ENCODE measurements at regions not wholly inside any gene's neighbourhood (a gene's known extent, or its start where the extent isn't known, plus 50 kb on each side); places are given as distances from the start of the nearest gene placed in this dataset.
"Not testable (repeated sequence)": the region's sequence is repeated elsewhere in the genome, so short reads cannot be mapped to it uniquely, and the experiment has no call there.

DNA sequence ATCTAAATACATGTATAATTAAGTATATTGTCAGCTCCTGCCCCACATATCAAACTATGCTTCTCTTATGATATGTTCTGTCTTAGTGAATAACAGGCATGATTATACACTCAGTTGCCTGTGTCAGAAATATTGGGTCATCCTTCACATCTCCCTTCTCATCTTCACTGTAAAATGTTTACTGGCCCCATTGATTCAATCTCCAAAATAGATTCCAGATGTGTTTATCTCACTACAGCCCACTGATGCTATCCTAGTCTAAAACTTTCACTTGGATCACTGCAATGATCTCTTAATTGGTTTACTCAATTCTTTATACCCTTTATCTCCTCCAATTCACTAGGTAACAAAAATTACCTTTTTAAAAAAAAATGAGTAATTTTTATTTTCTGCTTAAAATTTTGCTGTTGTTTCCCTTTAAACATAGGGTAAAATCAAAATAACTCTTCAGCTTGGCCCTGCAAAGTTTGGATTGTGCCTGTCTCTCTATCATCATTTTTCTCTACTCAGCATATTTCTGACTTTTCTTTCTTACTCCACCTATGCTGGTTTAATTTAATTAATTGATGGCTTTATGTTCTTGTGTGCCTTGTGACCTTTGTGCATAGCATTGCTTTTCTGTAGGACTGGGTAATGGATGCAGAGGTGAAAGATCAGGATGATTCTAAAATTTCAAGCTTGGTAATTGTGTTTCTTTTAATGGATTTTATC, 233.9 kb upstream of the FOXP2 start:
- Mint-ChIP-seq H3K9me3 (no peaks in the 10 kb centered on the region), H3K4me3 (no peak overlapping the region), H3K36me3 (no peaks in the 10 kb centered on the region), H3K27ac (no peak overlapping the region), H3K27me3 (no peaks in the 10 kb centered on the region), H3K4me1 (ENCODE audit: unreplicated experiment) (peaks cover 10% of the 10 kb centered on the region)
- no peak for DNase-seq (ENCODE audit: extremely low spot score, unreplicated experiment)
- TF ChIP-seq, protein P1, sequence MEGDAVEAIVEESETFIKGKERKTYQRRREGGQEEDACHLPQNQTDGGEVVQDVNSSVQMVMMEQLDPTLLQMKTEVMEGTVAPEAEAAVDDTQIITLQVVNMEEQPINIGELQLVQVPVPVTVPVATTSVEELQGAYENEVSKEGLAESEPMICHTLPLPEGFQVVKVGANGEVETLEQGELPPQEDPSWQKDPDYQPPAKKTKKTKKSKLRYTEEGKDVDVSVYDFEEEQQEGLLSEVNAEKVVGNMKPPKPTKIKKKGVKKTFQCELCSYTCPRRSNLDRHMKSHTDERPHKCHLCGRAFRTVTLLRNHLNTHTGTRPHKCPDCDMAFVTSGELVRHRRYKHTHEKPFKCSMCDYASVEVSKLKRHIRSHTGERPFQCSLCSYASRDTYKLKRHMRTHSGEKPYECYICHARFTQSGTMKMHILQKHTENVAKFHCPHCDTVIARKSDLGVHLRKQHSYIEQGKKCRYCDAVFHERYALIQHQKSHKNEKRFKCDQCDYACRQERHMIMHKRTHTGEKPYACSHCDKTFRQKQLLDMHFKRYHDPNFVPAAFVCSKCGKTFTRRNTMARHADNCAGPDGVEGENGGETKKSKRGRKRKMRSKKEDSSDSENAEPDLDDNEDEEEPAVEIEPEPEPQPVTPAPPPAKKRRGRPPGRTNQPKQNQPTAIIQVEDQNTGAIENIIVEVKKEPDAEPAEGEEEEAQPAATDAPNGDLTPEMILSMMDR (conservative IDR thresholded peaks at IDR 0.05): no peak

GRCh38 chr7:114175125-114175524, 239.5 kb upstream of the FOXP2 start:
- no peaks in the 10 kb centered on the region for H3K27me3 Mint-ChIP-seq
- H3K27ac Mint-ChIP-seq: no peak overlapping the region
- H3K4me3 Mint-ChIP-seq: no peak overlapping the region
- H3K9me3 Mint-ChIP-seq: peaks cover 6% of the 10 kb centered on the region
- H3K36me3 Mint-ChIP-seq: no peaks in the 10 kb centered on the region
- TF ChIP-seq, protein P1 (conservative IDR thresholded peaks at IDR 0.05): no peak
- no peak for DNase-seq (ENCODE audit: extremely low spot score, unreplicated experiment)
- H3K4me1 Mint-ChIP-seq (ENCODE audit: unreplicated experiment): peaks cover under 1% of the 10 kb centered on the region

DNA sequence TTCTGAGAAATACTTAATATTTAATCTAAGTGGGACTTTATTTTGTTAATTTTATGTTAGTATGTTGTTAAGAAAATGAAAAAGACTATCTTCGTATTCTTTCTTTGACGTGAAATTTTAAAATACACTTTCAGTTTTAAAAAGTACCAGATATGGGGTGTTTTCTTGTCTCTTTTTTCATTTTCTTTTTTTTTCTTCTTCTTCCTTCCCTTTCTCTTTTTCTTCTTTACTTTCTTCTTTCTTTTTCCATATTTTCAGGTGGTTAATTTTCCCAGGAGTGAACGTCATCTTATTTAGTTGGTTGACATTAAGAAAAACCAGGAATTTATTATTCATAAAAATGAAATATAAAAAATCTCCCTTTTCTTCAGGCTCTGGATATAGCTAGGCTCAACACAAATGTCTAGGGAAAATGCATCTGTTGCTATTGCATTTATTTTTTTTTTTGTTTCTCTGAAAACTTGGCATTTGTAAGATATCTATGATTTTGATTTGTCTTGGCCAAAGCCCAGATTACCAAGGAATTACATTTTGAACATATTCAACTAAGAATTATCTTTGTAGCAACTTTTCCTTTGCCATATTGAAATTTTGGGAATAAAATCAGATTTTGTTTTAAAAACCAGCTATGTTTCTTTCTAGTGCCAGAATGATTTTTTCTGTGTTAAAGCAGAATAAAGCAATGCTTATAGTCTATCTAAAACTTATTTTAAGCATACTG, 241.3 kb upstream of the FOXP2 start:
- Mint-ChIP-seq H3K4me1 (ENCODE audit: unreplicated experiment) (no peaks in the 10 kb centered on the region), H3K36me3 (peaks cover 5% of the 10 kb centered on the region), H3K4me3 (no peak overlapping the region), H3K9me3 (peaks cover 11% of the 10 kb centered on the region), H3K27ac (no peak overlapping the region), H3K27me3 (no peaks in the 10 kb centered on the region)
- TF ChIP-seq, protein P1 (conservative IDR thresholded peaks at IDR 0.05): no peak
- no peak for DNase-seq (ENCODE audit: extremely low spot score, unreplicated experiment)

GRCh38 chr7:114169389-114169788, 245.2 kb upstream of the FOXP2 start:
- H3K4me1 Mint-ChIP-seq (ENCODE audit: unreplicated experiment); H3K27me3 Mint-ChIP-seq; H3K27ac Mint-ChIP-seq; DNase-seq (ENCODE audit: extremely low spot score, unreplicated experiment); H3K4me3 Mint-ChIP-seq: not testable (repeated sequence)
- peaks cover 13% of the 10 kb centered on the region for H3K36me3 Mint-ChIP-seq
- H3K9me3 Mint-ChIP-seq: peaks cover 15% of the 10 kb centered on the region

DNA sequence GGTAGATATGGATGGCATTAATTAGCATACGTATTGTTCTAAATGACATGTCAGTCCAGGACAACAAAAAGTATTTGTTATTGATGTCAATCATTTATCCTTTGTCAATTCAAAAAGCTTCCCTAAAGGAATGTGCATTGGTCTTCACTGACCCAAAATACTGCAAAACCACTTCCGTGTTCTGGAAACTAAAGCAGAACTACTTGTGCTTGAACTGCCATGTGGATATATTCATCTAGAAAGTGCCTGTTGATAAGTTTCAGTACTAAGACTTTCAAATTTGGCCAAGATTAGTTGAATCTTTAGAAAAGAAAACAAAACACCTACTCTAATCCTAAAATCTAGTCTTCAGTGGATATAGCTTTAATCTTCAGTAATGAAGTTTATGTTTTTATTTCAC, 242.1 kb upstream of the PPP1R3A start:
- no peak overlapping the region for H3K4me3 Mint-ChIP-seq
- peaks cover under 1% of the 10 kb centered on the region for H3K4me1 Mint-ChIP-seq (ENCODE audit: unreplicated experiment)
- H3K36me3 Mint-ChIP-seq: no peaks in the 10 kb centered on the region
- H3K27me3 Mint-ChIP-seq: no peaks in the 10 kb centered on the region
- TF ChIP-seq, protein P1 (conservative IDR thresholded peaks at IDR 0.05): no peak
- H3K9me3 Mint-ChIP-seq: no peaks in the 10 kb centered on the region
- no peak overlapping the region for H3K27ac Mint-ChIP-seq
- DNase-seq (ENCODE audit: extremely low spot score, unreplicated experiment): no peak

DNA sequence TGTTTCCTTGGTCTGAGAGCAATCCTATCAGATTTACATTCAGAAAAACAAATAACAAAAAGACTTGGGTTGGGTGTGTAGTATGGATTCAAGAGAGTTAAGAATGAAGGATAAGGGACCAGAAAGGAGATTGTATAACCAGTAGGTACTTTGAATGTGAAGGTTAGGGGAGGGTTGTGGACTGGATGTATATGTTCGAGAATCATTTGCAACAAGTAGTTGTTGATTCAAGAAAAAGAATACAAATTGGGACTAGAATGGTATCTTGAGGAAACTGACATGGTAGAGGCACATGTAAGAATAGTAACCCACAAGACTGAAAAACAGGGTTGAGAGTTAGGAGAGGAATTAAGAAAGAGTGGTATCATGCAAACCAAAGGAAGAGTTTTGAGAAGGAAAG, 240.0 kb upstream of the PPP1R3A start:
- no peaks in the 10 kb centered on the region for H3K9me3 Mint-ChIP-seq
- no peaks in the 10 kb centered on the region for H3K36me3 Mint-ChIP-seq
- H3K27me3 Mint-ChIP-seq: no peaks in the 10 kb centered on the region

More for the DNA sequence above, 240.0 kb upstream of the PPP1R3A start:
- no peak for DNase-seq (ENCODE audit: extremely low spot score, unreplicated experiment)
- no peak overlapping the region for H3K27ac Mint-ChIP-seq
- H3K4me1 Mint-ChIP-seq (ENCODE audit: unreplicated experiment): peaks cover 11% of the 10 kb centered on the region
- H3K4me3 Mint-ChIP-seq: no peak overlapping the region
- TF ChIP-seq, protein P1 (conservative IDR thresholded peaks at IDR 0.05): no peak

Measured in type B pancreatic cell (in vitro differentiated cells).